ENCODE measurements at regions not wholly inside any gene's neighbourhood (a gene's known extent, or its start where the extent isn't known, plus 50 kb on each side); places are given as distances from the start of the nearest gene placed in this dataset.

DNA sequence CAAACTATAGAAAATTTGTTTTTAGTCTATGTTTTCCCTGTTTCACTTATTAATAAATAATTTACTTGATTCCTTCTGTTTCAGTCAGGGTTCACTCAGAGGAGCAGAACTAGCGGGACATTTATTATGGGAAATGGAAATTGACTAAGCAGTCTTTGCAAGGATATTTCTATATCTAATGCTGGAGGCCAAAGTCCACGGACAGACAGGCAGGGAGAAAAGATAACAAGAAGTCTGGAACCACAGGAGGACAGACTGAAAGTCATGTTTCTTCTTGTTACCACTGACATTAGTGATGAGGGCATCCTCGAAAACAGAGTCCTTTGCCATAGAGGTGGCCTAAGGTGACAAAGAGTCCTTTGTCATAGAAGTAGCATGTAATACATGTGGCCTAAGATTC is 744.5 kb upstream of the TMPRSS15 start:
- WGBS, 2 donors, result 70 to 79% methylated on average over 3 of the region's 3 CpGs
- DNase-seq, result no peak
- intact Hi-C loops (cut with DNase I; ENCODE audit: low total_unique reads), result no loop called here
- H3K27ac ChIP-seq, result no peak overlapping the region
- H3K4me1 ChIP-seq, result no peaks in the 10 kb centered on the region
- no peaks in the 10 kb centered on the region for H3K9me3 ChIP-seq
- H3K4me3 ChIP-seq, result no peak overlapping the region
- no peaks in the 10 kb centered on the region for H3K27me3 ChIP-seq
- no peaks in the 10 kb centered on the region for H3K36me3 ChIP-seq (ENCODE audit: low read depth, missing control alignments)
- no peak for TF ChIP-seq POLR2A (IDR thresholded peaks at IDR 0.05)
- TF ChIP-seq, protein P1, sequence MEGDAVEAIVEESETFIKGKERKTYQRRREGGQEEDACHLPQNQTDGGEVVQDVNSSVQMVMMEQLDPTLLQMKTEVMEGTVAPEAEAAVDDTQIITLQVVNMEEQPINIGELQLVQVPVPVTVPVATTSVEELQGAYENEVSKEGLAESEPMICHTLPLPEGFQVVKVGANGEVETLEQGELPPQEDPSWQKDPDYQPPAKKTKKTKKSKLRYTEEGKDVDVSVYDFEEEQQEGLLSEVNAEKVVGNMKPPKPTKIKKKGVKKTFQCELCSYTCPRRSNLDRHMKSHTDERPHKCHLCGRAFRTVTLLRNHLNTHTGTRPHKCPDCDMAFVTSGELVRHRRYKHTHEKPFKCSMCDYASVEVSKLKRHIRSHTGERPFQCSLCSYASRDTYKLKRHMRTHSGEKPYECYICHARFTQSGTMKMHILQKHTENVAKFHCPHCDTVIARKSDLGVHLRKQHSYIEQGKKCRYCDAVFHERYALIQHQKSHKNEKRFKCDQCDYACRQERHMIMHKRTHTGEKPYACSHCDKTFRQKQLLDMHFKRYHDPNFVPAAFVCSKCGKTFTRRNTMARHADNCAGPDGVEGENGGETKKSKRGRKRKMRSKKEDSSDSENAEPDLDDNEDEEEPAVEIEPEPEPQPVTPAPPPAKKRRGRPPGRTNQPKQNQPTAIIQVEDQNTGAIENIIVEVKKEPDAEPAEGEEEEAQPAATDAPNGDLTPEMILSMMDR (IDR thresholded peaks at IDR 0.05), result no peak

DNA sequence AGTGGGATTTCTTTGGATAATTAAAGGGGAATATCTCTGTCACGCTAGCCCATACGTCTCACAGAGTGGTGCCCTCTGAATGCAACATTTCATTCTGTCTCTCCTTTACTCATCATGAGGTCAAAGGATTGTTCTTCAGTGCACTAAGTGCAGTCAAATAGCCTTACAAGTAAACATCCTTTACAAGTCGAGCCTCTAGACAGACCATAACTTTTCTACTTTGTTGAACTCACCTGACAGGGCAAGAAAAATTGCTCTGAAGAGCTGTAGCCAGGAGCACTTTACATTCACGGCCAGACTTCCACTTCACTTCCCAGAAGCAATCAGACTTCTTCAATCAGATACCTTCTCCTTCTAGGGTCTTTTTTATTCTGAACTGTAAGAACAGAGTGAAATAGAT is 768.0 kb upstream of the TMPRSS15 start:
- no peaks in the 10 kb centered on the region for H3K27me3 ChIP-seq
- no peak overlapping the region for H3K4me3 ChIP-seq
- H3K9me3 ChIP-seq, result no peaks in the 10 kb centered on the region
- TF ChIP-seq POLR2A (IDR thresholded peaks at IDR 0.05), result no peak
- TF ChIP-seq, protein P1 (IDR thresholded peaks at IDR 0.05), result no peak
- no peaks in the 10 kb centered on the region for H3K4me1 ChIP-seq
- intact Hi-C loops (cut with DNase I; ENCODE audit: low total_unique reads), result no loop called here
- H3K36me3 ChIP-seq (ENCODE audit: low read depth, missing control alignments), result no peaks in the 10 kb centered on the region
- H3K27ac ChIP-seq, result no peak overlapping the region
- WGBS, 2 donors, result 44% methylated on average over 4 of the region's 4 CpGs
- no peak for DNase-seq

DNA sequence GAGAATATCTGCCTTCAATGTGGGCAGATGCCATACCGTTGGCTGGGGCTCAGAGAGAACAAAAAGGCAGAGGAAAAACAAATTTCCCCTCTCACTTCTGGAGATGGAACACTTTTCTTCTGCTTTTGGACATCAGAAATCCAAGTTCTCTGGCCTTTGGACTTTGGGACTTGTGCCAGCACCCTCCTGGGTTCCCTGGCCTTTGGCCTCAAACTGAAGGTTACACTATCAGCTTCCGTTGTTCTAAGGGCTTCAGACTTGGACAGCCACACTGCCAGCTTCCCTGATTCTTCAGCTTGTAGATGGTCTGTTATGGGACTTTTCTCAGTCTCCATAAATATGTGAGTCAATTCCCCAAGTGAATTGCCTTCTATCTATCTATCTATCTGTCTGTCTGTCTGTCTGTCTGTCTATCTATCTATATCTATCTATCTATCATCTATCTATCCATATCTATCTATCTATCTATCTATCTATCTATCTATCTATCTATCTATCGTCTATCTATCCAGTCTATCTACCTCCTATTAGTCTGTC is 778.1 kb upstream of the TMPRSS15 start:
- no peaks in the 10 kb centered on the region for H3K4me1 ChIP-seq
- H3K9me3 ChIP-seq, result no peaks in the 10 kb centered on the region
- H3K4me3 ChIP-seq, result no peak overlapping the region
- DNase-seq, result no peak
- no peaks in the 10 kb centered on the region for H3K27me3 ChIP-seq
- intact Hi-C loops (cut with DNase I; ENCODE audit: low total_unique reads), result no loop called here
- TF ChIP-seq, protein P1 (IDR thresholded peaks at IDR 0.05), result no peak
- no peak for TF ChIP-seq POLR2A (IDR thresholded peaks at IDR 0.05)
- H3K36me3 ChIP-seq (ENCODE audit: low read depth, missing control alignments), result no peaks in the 10 kb centered on the region
- 71 to 76% methylated on average over 3 of the region's 3 CpGs for WGBS, 2 donors
- H3K27ac ChIP-seq, result no peak overlapping the region

DNA sequence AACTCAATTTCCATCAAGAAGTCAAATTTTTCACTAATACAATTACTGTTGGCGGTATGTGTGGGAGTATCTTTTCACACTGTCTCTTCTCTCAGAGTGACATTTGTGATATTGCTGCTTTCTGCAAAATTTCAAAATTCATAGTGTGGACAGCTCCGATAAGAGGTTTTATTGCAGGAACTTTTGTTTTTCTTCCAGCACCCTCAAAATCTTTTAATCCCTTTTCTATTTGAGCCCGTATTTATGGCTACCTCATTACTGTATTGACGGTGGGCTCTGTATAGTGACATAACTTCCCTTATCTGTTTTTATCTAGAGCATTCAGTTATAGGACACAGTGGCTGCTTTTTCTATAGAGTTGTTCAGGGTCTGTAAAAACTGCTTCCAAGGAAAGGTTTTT is 794.4 kb upstream of the TMPRSS15 start:
- no peak overlapping the region for H3K27ac ChIP-seq
- 44 to 47% methylated on average over 4 of the region's 4 CpGs for WGBS, 2 donors
- no peaks in the 10 kb centered on the region for H3K27me3 ChIP-seq
- H3K36me3 ChIP-seq (ENCODE audit: low read depth, missing control alignments), result no peaks in the 10 kb centered on the region
- no peaks in the 10 kb centered on the region for H3K4me1 ChIP-seq
- H3K4me3 ChIP-seq, result no peak overlapping the region
- DNase-seq, result no peak
- TF ChIP-seq, protein P1 (IDR thresholded peaks at IDR 0.05), result no peak
- no peak for TF ChIP-seq POLR2A (IDR thresholded peaks at IDR 0.05)
- intact Hi-C loops (cut with DNase I; ENCODE audit: low total_unique reads), result no loop called here
- H3K9me3 ChIP-seq, result no peaks in the 10 kb centered on the region

DNA sequence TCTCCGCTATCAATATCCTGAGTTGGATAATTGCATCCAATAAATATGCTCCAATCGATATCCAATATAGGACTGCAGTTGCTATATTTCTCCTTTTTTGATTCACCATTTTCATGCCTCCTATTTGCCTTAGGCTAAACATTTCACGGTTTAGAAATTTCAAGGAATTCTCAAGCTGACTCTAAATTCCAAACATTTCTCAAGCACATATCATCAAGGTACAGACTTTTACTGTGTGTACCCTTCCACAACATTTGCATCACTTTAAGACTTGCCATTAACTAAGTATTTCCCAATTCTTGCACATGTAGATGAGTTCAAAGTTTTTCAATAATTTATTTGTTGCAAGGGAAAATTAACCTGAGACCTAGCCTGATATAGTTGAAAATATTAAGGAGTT is 795.2 kb upstream of the TMPRSS15 start:
- intact Hi-C loops (cut with DNase I; ENCODE audit: low total_unique reads), result no loop called here
- Histone ChIP-seq H3K36me3 (ENCODE audit: low read depth, missing control alignments) (no peaks in the 10 kb centered on the region), H3K27ac (no peak overlapping the region), H3K4me3 (no peak overlapping the region), H3K4me1 (no peaks in the 10 kb centered on the region), H3K27me3 (no peaks in the 10 kb centered on the region), H3K9me3 (no peaks in the 10 kb centered on the region)
- TF ChIP-seq, protein P1 (IDR thresholded peaks at IDR 0.05), result no peak
- no peak for TF ChIP-seq POLR2A (IDR thresholded peaks at IDR 0.05)
- 73 to 89% methylated on average over 3 of the region's 3 CpGs for WGBS, 2 donors
- DNase-seq, result no peak
